ENCODE measurements at regions not wholly inside any gene's neighbourhood (a gene's known extent, or its start where the extent isn't known, plus 50 kb on each side); places are given as distances from the start of the nearest gene placed in this dataset.

- Histone ChIP-seq H3K4me3 (ENCODE audit: insufficient read depth, low read depth, low read length) (no peak overlapping the region), H3K36me3 (ENCODE audit: control insufficient read depth, insufficient read depth, low read length) (no peaks in the 10 kb centered on the region), H2BK5ac (ENCODE audit: low read depth, low read length, poor library complexity, severe bottlenecking) (no peak overlapping the region), H3K56ac (ENCODE audit: extremely low read depth, insufficient read depth, low read length) (no peak overlapping the region), H2BK20ac (ENCODE audit: low read depth, low read length) (no peak overlapping the region), H3K9me3 (ENCODE audit: control insufficient read depth, insufficient read depth, low read length) (no peaks in the 10 kb centered on the region), H3K14ac (replicated peaks; ENCODE audit: low read depth, low read length) (no peak overlapping the region), H2AK9ac (replicated peaks; ENCODE audit: low read depth, low read length, poor library complexity) (no peak overlapping the region), H3K4ac (ENCODE audit: low read depth, low read length) (no peak overlapping the region), H2BK15ac (ENCODE audit: low read depth, low read length) (no peak overlapping the region), H3K4me1 (ENCODE audit: control insufficient read depth, insufficient read depth, low read length) (no peaks in the 10 kb centered on the region), H3K27me3 (ENCODE audit: control insufficient read depth, insufficient read depth, low read length) (no peaks in the 10 kb centered on the region), H3K18ac (ENCODE audit: low read depth, low read length) (no peak overlapping the region), H4K91ac (ENCODE audit: insufficient read depth, low read depth, low read length) (no peak overlapping the region), H3K23ac (ENCODE audit: low read depth, low read length) (no peak overlapping the region), H3K4me2 (ENCODE audit: low read depth, low read length) (no peak overlapping the region), H3K9me1 (ENCODE audit: insufficient read depth, low read length) (no peaks in the 10 kb centered on the region), H4K20me1 (ENCODE audit: insufficient read depth, low read length) (no peaks in the 10 kb centered on the region), H2AFZ (replicated peaks; ENCODE audit: low read length, poor library complexity) (no peak overlapping the region), H2AK5ac (ENCODE audit: low read depth, low read length) (no peak overlapping the region), H2BK120ac (ENCODE audit: low read depth, low read length) (no peak overlapping the region), H3K9ac (ENCODE audit: low read depth, low read length) (no peak overlapping the region), H4K8ac (ENCODE audit: low read depth in 2 of 2, low read length in 2 of 2) (no peak overlapping the region), H4K5ac (ENCODE audit: low read depth, low read length) (no peak overlapping the region), H3K27ac (ENCODE audit: insufficient read depth, low read length) (no peak overlapping the region), H3K79me1 (ENCODE audit: low read depth in 1 of 2, low read length in 2 of 2) (no peaks in the 10 kb centered on the region)
- WGBS, 2 experiments (ENCODE audit: extremely low coverage in 2 of 2, insufficient read length in 1 of 2), result no CpG with 5 or more reads among the region's 4 CpGs
- ATAC-seq (ENCODE audit: low read depth) (no peak), DNase-seq (no peak)
- in situ Hi-C loops (cut with MboI; ENCODE audit: low sequenced_read_pairs), result no loop called here
- CTCF ChIA-PET, result no interaction called here
- POLR2A ChIA-PET (ENCODE audit: unreplicated experiment), result no interaction called here
- dilution Hi-C loops (cut with HindIII; ENCODE audit: low sequenced_read_pairs, unreplicated experiment), result no loop called here
- TF ChIP-seq RAD21 (IDR thresholded peaks at IDR 0.05; ENCODE audit: low read length) (no peak), CEBPB (IDR thresholded peaks at IDR 0.05; ENCODE audit: low read depth, low read length) (no peak), RFX5 (IDR thresholded peaks at IDR 0.05; ENCODE audit: low read depth, low read length) (no peak), MAZ (IDR thresholded peaks at IDR 0.05; ENCODE audit: borderline replicate concordance, low read depth, low read length) (no peak), CTCF (conservative IDR thresholded peaks at IDR 0.05; ENCODE audit: low read depth, low read length) (no peak), CHD1 (IDR thresholded peaks at IDR 0.05; ENCODE audit: low read depth, low read length) (no peak), MXI1 (IDR thresholded peaks at IDR 0.05; ENCODE audit: borderline replicate concordance, low read depth, low read length) (no peak)
- TF ChIP-seq, protein P1, sequence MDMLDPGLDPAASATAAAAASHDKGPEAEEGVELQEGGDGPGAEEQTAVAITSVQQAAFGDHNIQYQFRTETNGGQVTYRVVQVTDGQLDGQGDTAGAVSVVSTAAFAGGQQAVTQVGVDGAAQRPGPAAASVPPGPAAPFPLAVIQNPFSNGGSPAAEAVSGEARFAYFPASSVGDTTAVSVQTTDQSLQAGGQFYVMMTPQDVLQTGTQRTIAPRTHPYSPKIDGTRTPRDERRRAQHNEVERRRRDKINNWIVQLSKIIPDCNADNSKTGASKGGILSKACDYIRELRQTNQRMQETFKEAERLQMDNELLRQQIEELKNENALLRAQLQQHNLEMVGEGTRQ (IDR thresholded peaks at IDR 0.05; ENCODE audit: low read depth, low read length), result no peak
- intact Hi-C loops (cut with micrococcal nuclease), result no loop called here
- no TSS peak for BruUV-seq (replicated peaks)
These were observed 682.8 kb upstream of the KIRREL3 start for GRCh38 chr11:127683321-127683720.
